Mucosa of rectum (tissue), 2 donors: ENCODE measurements at regions not wholly inside any gene's neighbourhood (a gene's known extent, or its start where the extent isn't known, plus 50 kb on each side); places are given as distances from the start of the nearest gene placed in this dataset.
A peak's percentile ranks its signal among the peaks of the same experiment; 100 is the strongest.
"Not testable (repeated sequence)": the region's sequence is repeated elsewhere in the genome, so short reads cannot be mapped to it uniquely, and the experiment has no call there.

Source experiments
- H3K27ac ChIP-seq, 2 donors: one replicate each; pipeline ENCODE4 v1.7.0; 2013; ENCODE audit warnings: inconsistent platforms in 2 of 2, low read depth in 2 of 2, low read length in 2 of 2
- H3K27me3 ChIP-seq, 2 donors: one replicate each; pipeline ENCODE4 v1.7.0; 2013; ENCODE audit warnings: low read length in 2 of 2; ENCODE audit not compliant: control insufficient read depth in 2 of 2, insufficient read depth in 2 of 2
- H3K36me3 ChIP-seq, 2 donors: one replicate each; pipeline ENCODE4 v1.7.0; 2013; ENCODE audit warnings: low read length in 2 of 2; ENCODE audit not compliant: control insufficient read depth in 2 of 2, insufficient read depth in 2 of 2
- H3K4me1 ChIP-seq, 2 donors: one replicate each; pipeline ENCODE4 v1.7.0; 2013; ENCODE audit warnings: low read length in 2 of 2, mild to moderate bottlenecking in 1 of 2; ENCODE audit not compliant: control insufficient read depth in 2 of 2, insufficient read depth in 2 of 2
- H3K4me3 ChIP-seq, 2 donors: one replicate each; pipeline ENCODE4 v1.7.0; 2013; ENCODE audit warnings: low read length in 2 of 2
- H3K9ac ChIP-seq, 2 donors: one replicate each; pipeline ENCODE4 v1.7.0; 2013; ENCODE audit warnings: low read length in 2 of 2, low read depth in 1 of 2, mild to moderate bottlenecking in 1 of 2
- H3K9me3 ChIP-seq, 2 donors: one replicate each; pipeline ENCODE4 v1.7.0; 2013; ENCODE audit warnings: low read length in 2 of 2; ENCODE audit not compliant: control insufficient read depth in 2 of 2
- donor health status: healthy.
- donor health status: Normal muscosa, but diverticular disease.

DNA sequence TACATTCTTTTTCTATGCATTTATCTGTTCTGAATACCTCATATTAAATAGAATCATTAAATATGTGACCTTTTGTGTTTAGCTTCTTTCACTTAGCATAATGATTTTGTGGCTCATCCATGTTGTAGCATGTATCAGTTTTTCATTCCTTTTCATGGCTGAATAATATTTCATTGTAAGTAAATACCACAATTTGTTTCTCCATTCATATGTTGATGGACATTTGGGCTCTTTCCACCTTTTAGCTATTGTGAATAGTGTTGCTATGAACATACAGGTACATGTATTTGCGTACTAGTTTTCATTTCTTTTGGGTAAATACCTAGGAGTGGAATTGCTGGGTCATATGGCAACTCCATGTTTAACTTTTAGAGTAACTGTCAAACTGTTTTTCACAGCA, 85.1 kb downstream of the GNL3L start:
- no peak overlapping the region for H3K27ac ChIP-seq

DNA sequence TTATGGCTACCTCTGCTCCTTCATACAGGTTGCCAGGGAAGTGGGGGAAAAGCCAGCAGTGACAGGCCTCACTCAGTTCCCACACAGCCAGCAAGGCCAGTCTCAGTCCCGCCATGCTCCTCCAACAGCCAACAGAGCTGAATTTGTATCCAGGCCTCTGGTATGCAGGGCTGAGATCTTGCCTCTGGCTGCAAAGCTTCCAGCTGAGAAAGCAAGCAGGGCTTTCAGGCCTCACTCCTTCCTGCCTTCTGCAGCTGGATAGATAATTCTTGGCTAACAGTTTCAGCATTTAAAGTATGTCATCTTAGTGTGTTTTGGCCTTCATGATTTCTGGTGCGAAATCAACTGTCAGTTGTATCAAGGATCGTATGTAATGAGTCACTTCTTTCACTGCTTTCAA, 103.6 kb downstream of the GNL3L start:
- H3K27me3 ChIP-seq: no peaks in the 10 kb centered on the region
- H3K4me1 ChIP-seq: no peaks in the 10 kb centered on the region
- H3K4me3 ChIP-seq: no peak overlapping the region
- no peaks in the 10 kb centered on the region for H3K9me3 ChIP-seq
- no peak overlapping the region for H3K27ac ChIP-seq
- no peak overlapping the region for H3K9ac ChIP-seq
- no peaks in the 10 kb centered on the region for H3K36me3 ChIP-seq

More for the DNA sequence above, 85.1 kb downstream of the GNL3L start:
- H3K4me1 ChIP-seq: no peaks in the 10 kb centered on the region
- H3K36me3 ChIP-seq: no peaks in the 10 kb centered on the region
- H3K27me3 ChIP-seq: no peaks in the 10 kb centered on the region
- no peak overlapping the region for H3K4me3 ChIP-seq
- H3K9ac ChIP-seq: no peak overlapping the region
- H3K9me3 ChIP-seq: no peaks in the 10 kb centered on the region

DNA sequence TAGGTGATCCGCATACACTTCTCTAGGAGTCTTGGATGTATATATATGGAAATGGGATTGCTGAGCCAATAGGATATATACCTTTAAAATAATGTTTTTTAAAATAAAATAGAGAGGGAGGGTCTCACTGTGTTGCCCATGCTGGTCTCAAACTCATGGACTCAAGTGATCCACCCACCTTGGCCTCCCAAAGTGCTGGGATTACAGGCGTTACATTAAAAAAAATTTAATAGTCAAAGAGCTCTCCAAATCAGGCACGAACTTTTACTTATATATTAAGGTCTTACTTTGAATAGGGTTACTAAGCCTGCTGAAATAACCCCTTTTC, 109.0 kb downstream of the GNL3L start:
- Histone ChIP-seq H3K4me1 (no peaks in the 10 kb centered on the region), H3K27ac (peak overlapping the region; percentile 91 to 92), H3K36me3 (no peaks in the 10 kb centered on the region), H3K4me3 (peak overlapping the region in 1 of 2 donors; percentile 84), H3K9me3 (no peaks in the 10 kb centered on the region), H3K27me3 (no peaks in the 10 kb centered on the region), H3K9ac (peak overlapping the region in 1 of 2 donors; percentile 80)

DNA sequence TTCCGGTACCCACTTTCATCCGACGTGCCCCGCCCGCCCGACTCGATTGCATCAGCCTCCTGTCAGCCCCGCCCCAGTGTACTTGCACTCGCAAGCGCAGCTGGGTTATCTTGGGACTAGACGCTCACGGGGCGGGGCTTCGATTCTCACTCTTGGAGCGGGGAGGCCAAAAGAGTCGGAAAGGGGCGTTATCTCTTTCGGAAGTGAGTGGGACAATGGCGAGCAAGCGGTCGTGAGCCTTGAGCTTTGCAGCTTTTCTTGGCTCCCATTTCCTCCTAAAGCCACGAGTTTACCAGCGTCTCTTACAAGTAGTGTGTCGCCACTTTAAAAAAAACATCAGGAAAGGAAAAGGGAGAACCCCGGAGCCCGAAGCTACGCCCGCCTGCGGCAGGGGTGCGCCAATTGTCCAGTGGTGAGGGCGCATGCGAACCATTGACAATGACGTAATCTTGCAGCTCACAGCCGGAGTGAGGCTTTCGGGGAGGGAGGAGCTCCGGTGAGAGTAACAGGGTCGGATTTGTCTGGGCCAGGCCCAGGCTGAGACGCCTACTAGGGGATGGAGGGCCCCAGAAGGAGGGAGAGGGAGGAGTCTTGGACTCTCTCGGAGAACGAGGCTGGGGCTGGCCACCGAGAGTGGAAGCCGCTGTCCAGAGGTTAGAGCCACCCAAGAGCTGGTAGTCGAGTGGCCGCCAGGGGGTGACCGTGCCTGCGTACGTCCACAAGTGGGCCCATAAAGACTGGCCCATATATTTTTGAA, 109.5 kb downstream of the GNL3L start:
- peak overlapping the region; percentile 81 to 84 for H3K4me3 ChIP-seq
- H3K27me3 ChIP-seq: no peaks in the 10 kb centered on the region
- no peaks in the 10 kb centered on the region for H3K4me1 ChIP-seq
- H3K27ac ChIP-seq: peak overlapping the region; percentile 91 to 92
- no peaks in the 10 kb centered on the region for H3K36me3 ChIP-seq
- H3K9ac ChIP-seq: peak overlapping the region; percentile 70 to 80
- no peaks in the 10 kb centered on the region for H3K9me3 ChIP-seq

DNA sequence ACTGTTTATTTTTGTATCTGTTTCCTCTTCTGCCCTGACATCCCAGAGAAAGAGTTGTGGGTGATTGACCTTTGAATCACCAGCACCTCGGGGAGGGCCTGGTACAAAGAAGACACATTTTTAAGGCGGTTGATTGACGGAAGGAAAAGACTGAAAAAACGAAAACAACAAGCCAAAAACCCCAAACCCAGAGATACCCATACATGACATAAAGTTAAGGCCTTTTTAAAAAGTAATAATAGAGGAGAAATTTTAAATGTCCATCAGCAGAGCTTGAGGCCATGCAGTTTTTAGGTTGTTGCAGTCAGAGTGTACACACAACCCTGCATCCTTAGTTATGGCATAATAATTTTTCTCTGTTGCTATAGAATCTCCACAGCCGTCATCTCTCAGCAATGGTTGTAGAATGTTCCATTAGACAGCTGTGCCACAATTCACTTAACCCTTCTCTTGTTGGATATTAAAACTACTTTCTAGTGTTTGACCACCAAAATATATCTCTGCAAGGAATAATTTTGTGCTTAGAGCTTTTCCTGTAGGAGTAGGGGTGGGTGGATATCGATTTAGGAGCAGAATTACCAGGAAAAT, 110.2 kb downstream of the GNL3L start:
- Histone ChIP-seq H3K27me3 (no peaks in the 10 kb centered on the region), H3K9me3 (no peaks in the 10 kb centered on the region), H3K4me1 (no peaks in the 10 kb centered on the region), H3K4me3 (peak overlapping the region; percentile 81 to 84), H3K27ac (peak overlapping the region; percentile 91 to 92), H3K9ac (peak overlapping the region; percentile 20 to 80), H3K36me3 (no peaks in the 10 kb centered on the region)

DNA sequence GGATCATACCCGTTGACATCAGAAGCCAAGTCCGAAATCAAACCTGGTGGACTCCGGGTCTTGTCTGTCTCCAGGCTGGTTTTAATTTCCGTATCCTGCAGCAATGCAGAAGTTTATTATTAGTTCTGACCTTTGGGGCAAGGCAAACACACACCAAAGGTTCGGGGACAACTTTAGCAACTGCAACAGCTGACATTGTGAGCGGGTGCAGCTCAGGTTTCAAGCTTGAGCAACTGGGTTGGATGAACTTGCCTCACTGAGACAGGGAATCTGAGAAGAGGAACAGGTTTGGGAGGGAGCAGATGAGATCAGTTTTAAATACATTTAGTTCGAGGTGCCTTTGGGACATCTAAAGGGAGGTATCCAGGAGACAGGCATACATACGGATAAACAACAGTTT, 110.7 kb downstream of the GNL3L start:
- Histone ChIP-seq H3K4me3 (no peak overlapping the region), H3K27me3 (no peaks in the 10 kb centered on the region), H3K36me3 (no peaks in the 10 kb centered on the region), H3K4me1 (no peaks in the 10 kb centered on the region), H3K27ac (peak overlapping the region in 1 of 2 donors; percentile 92), H3K9ac (no peak overlapping the region), H3K9me3 (no peaks in the 10 kb centered on the region)

DNA sequence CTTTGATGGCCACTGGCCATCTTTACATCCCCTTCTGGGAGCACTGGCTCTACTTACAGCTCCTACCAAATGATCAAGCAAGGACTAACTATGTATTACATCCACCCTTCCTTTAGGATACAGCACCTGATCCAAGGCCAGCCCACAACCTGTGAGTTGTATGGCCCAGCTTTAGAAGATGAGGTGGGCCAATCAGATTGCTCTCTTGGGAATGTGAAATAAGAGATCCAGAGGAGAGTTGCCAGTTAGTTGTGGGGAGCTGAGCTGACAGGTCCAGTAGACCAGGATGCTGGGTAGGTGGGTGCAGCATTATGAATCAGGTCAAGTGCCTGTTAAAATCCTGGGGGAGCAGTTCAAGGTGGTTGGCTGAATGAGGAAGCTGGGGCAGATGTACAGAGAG, 111.5 kb downstream of the GNL3L start:
- no peaks in the 10 kb centered on the region for H3K9me3 ChIP-seq
- H3K4me1 ChIP-seq: no peaks in the 10 kb centered on the region
- no peaks in the 10 kb centered on the region for H3K27me3 ChIP-seq
- no peak overlapping the region for H3K27ac ChIP-seq
- H3K36me3 ChIP-seq: no peaks in the 10 kb centered on the region
- no peak overlapping the region for H3K9ac ChIP-seq
- no peak overlapping the region for H3K4me3 ChIP-seq

DNA sequence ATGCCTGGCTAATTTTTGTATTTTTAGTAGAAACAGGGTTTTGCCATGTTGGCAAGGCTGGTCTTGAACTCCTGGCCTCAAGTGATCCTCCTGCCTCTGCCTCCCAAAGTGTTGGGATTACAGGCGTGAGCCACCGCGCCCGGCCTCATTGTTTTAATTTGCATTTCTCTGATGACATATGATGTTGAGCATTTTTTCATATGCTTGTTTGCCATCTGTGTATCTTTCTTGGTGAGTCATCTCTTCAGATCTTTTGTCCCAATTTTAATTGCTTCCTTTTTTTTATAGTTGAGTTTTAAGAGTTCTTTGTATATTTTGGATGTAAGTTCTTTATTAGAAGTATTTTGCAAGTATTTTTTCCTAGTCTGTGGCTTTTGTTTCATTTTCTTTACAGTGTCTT, 117.6 kb downstream of the GNL3L start:
- not testable (repeated sequence) for H3K36me3 ChIP-seq, H3K9ac ChIP-seq, H3K9me3 ChIP-seq, H3K27me3 ChIP-seq, H3K27ac ChIP-seq, H3K4me3 ChIP-seq, H3K4me1 ChIP-seq

DNA sequence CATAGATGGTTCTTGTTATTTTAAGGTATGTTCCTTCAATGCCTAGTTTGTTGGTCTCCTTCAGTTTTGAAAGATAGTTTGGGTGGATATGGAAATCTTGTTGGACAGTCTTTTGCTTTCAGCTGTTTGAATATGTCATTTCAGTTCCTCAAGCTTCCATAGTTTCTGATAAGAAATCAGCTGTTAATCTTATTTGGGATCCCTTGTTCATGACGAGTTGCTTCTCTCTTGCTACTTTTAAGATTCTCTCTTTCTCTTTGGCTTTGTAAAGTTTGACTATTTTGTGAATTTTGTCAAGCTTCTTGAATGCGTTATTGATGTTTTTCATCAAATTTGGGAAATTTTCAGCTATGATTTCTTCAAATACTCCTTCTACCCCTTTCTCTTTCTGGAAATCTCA, 129.5 kb downstream of the GNL3L start:
- peaks cover 5 to 6% of the 10 kb centered on the region in 2 donors for H3K9me3 ChIP-seq
- H3K9ac ChIP-seq: no peak overlapping the region
- no peaks in the 10 kb centered on the region for H3K27me3 ChIP-seq
- no peaks in the 10 kb centered on the region for H3K4me1 ChIP-seq
- H3K4me3 ChIP-seq: no peak overlapping the region
- no peaks in the 10 kb centered on the region for H3K36me3 ChIP-seq
- no peak overlapping the region for H3K27ac ChIP-seq

DNA sequence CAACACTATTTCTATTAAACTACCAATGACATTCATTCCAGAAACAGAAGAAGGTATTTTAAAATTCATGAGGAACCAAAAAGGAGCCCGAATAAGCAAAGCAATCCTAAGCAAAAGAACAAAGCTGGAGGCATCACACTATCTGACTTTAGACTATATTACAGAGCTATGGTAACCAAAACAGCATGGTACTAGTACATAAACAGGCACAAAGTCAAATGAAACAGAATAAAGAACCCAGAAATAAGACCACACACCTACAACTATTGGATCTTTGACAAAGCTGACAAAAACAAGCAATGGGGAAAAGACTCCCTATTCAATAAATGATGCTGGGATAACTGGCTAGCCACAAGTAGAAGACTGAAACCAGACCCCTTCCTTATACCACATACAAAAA, 122.3 kb downstream of the ITIH6 start:
- Histone ChIP-seq H3K9me3 (no peaks in the 10 kb centered on the region), H3K4me1 (no peaks in the 10 kb centered on the region), H3K27me3 (no peaks in the 10 kb centered on the region)

More for the DNA sequence above, 122.3 kb downstream of the ITIH6 start:
- H3K36me3 ChIP-seq: no peaks in the 10 kb centered on the region
- H3K27ac ChIP-seq: no peak overlapping the region
- no peak overlapping the region for H3K4me3 ChIP-seq
- H3K9ac ChIP-seq: no peak overlapping the region
